ENCODE measurements at regions not wholly inside any gene's neighbourhood (a gene's known extent, or its start where the extent isn't known, plus 50 kb on each side); places are given as distances from the start of the nearest gene placed in this dataset.
"Not testable (repeated sequence)": the region's sequence is repeated elsewhere in the genome, so short reads cannot be mapped to it uniquely, and the experiment has no call there.

GRCh38 chr6:21873562-21873961 is 280.0 kb downstream of the SOX4 start:
- H3K79me2 ChIP-seq (ENCODE audit: control insufficient read depth, low read length) = no peaks in the 10 kb centered on the region
- no peak overlapping the region for H3K4me2 ChIP-seq (ENCODE audit: low read length)
- H3K4me1 ChIP-seq (ENCODE audit: control insufficient read depth, low read length) = no peaks in the 10 kb centered on the region
- no peaks in the 10 kb centered on the region for H3F3A ChIP-seq (ENCODE audit: control insufficient read depth, insufficient read depth)
- H3K27me3 ChIP-seq (ENCODE audit: control insufficient read depth, low read length) = no peaks in the 10 kb centered on the region
- no peak overlapping the region for H3K4me3 ChIP-seq (ENCODE audit: low read length)
- H4K20me1 ChIP-seq (ENCODE audit: control insufficient read depth, insufficient read depth, low read depth, low read length) = no peaks in the 10 kb centered on the region
- no peaks in the 10 kb centered on the region for H3K36me3 ChIP-seq (ENCODE audit: control insufficient read depth, low read length)
- no peaks in the 10 kb centered on the region for H3K9me2 ChIP-seq (replicated peaks; ENCODE audit: control insufficient read depth, low read length)
- no peak overlapping the region for H3K27ac ChIP-seq (ENCODE audit: low read depth, low read length)
- no peaks in the 10 kb centered on the region for H3K9me3 ChIP-seq (ENCODE audit: control insufficient read depth, insufficient read depth, low read length)
- TF ChIP-seq CTCF (IDR thresholded peaks at IDR 0.05; ENCODE audit: low read depth, low read length, poor library complexity, severe bottlenecking) (no peak), EZH2phosphoT487 (IDR thresholded peaks at IDR 0.05; ENCODE audit: borderline replicate concordance, low read length) (no peak)

- no peak overlapping the region for H3K4me2 ChIP-seq (ENCODE audit: low read length)
- H3K4me3 ChIP-seq (ENCODE audit: low read length) = no peak overlapping the region
- TF ChIP-seq EZH2phosphoT487 (IDR thresholded peaks at IDR 0.05; ENCODE audit: borderline replicate concordance, low read length) = no peak
- TF ChIP-seq CTCF (IDR thresholded peaks at IDR 0.05; ENCODE audit: low read depth, low read length, poor library complexity, severe bottlenecking) = no peak
- H3F3A ChIP-seq (ENCODE audit: control insufficient read depth, insufficient read depth) = no peaks in the 10 kb centered on the region
- no peak overlapping the region for H3K27ac ChIP-seq (ENCODE audit: low read depth, low read length)
- H3K79me2 ChIP-seq (ENCODE audit: control insufficient read depth, low read length) = no peaks in the 10 kb centered on the region
- no peaks in the 10 kb centered on the region for H3K9me2 ChIP-seq (replicated peaks; ENCODE audit: control insufficient read depth, low read length)
- no peaks in the 10 kb centered on the region for H3K27me3 ChIP-seq (ENCODE audit: control insufficient read depth, low read length)
- H3K9me3 ChIP-seq (ENCODE audit: control insufficient read depth, insufficient read depth, low read length) = no peaks in the 10 kb centered on the region
- H3K36me3 ChIP-seq (ENCODE audit: control insufficient read depth, low read length) = no peaks in the 10 kb centered on the region
- H3K4me1 ChIP-seq (ENCODE audit: control insufficient read depth, low read length) = no peaks in the 10 kb centered on the region
- H4K20me1 ChIP-seq (ENCODE audit: control insufficient read depth, insufficient read depth, low read depth, low read length) = no peaks in the 10 kb centered on the region
These were observed 280.8 kb downstream of the SOX4 start for GRCh38 chr6:21874372-21874771.

- not testable (repeated sequence) for H3K4me3 ChIP-seq (ENCODE audit: low read length); H3K9me2 ChIP-seq (replicated peaks; ENCODE audit: control insufficient read depth, low read length); H3K36me3 ChIP-seq (ENCODE audit: control insufficient read depth, low read length); H3K4me2 ChIP-seq (ENCODE audit: low read length); H4K20me1 ChIP-seq (ENCODE audit: control insufficient read depth, insufficient read depth, low read depth, low read length); H3K4me1 ChIP-seq (ENCODE audit: control insufficient read depth, low read length); H3K9me3 ChIP-seq (ENCODE audit: control insufficient read depth, insufficient read depth, low read length); H3F3A ChIP-seq (ENCODE audit: control insufficient read depth, insufficient read depth); H3K79me2 ChIP-seq (ENCODE audit: control insufficient read depth, low read length); H3K27ac ChIP-seq (ENCODE audit: low read depth, low read length); H3K27me3 ChIP-seq (ENCODE audit: control insufficient read depth, low read length)
These were observed 283.5 kb downstream of the SOX4 start for GRCh38 chr6:21877037-21877436.

GRCh38 chr6:21880249-21880648 is 286.7 kb downstream of the SOX4 start:
- not testable (repeated sequence) for H3F3A ChIP-seq (ENCODE audit: control insufficient read depth, insufficient read depth); H3K4me1 ChIP-seq (ENCODE audit: control insufficient read depth, low read length); H3K36me3 ChIP-seq (ENCODE audit: control insufficient read depth, low read length); H3K9me3 ChIP-seq (ENCODE audit: control insufficient read depth, insufficient read depth, low read length); H4K20me1 ChIP-seq (ENCODE audit: control insufficient read depth, insufficient read depth, low read depth, low read length); H3K27me3 ChIP-seq (ENCODE audit: control insufficient read depth, low read length); H3K4me3 ChIP-seq (ENCODE audit: low read length); H3K27ac ChIP-seq (ENCODE audit: low read depth, low read length); H3K4me2 ChIP-seq (ENCODE audit: low read length); H3K9me2 ChIP-seq (replicated peaks; ENCODE audit: control insufficient read depth, low read length); H3K79me2 ChIP-seq (ENCODE audit: control insufficient read depth, low read length)

All from DOHH2 (cell line).